Skeletal muscle cell (primary cell): ENCODE measurements at regions not wholly inside any gene's neighbourhood (a gene's known extent, or its start where the extent isn't known, plus 50 kb on each side); places are given as distances from the start of the nearest gene placed in this dataset.
"Not testable (repeated sequence)": the region's sequence is repeated elsewhere in the genome, so short reads cannot be mapped to it uniquely, and the experiment has no call there.

Experiments used
- DNase-seq: peaks from one replicate; pipeline ENCODE4 v3.0.0-alpha.2; 2010; ENCODE audit warnings: low read depth
- H3K4me3 ChIP-seq: 2 replicates; pipeline ENCODE4 v1.5.1; 2011; ENCODE audit warnings: low read depth, mild to moderate bottlenecking, control low read depth, low read length, moderate library complexity

GRCh38 chr5:174444479-174445188, 279.7 kb upstream of the MSX2 start:
- no peak for DNase-seq
- no peak overlapping the region for H3K4me3 ChIP-seq

DNA sequence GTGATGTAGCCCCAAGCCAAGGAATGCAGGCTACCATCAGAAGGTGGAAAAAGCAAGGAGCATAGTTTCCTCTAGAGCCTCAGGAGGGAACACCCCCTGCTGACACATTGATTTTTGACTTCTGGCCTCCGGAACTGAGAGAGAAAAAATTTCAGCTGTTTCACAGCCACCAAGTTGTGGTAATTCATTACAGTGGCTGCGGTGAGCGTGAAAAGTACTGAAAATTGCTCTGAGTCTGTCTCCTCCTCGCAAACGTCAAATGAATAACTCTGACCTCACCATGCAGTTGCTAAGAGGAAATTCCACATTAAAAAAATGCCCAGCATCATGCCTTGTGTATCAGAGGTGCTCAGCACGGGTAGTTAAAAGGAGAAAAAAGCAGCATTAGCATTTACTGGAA, 277.9 kb upstream of the MSX2 start:
- no peak for DNase-seq
- no peak overlapping the region for H3K4me3 ChIP-seq

DNA sequence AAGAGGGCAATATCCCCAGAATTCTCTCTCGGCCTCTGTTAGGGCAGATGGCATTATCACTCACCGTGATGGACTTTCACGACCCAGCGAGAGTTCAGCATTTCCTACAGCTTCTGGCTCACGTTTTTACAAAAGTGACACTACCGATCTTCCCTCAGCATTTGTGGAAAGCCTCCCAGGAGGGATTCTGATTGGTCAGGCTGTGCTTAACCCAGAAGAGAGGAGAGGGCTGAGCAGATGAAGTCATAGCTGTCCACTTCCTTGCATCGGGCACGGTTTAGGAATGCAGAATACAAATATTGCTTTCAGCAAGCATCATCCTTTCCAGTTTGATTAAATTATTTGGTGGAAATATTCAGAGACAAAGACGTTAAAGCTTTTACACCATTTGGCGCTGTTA, 277.4 kb upstream of the MSX2 start:
- no peak overlapping the region for H3K4me3 ChIP-seq
- DNase-seq = no peak

DNA sequence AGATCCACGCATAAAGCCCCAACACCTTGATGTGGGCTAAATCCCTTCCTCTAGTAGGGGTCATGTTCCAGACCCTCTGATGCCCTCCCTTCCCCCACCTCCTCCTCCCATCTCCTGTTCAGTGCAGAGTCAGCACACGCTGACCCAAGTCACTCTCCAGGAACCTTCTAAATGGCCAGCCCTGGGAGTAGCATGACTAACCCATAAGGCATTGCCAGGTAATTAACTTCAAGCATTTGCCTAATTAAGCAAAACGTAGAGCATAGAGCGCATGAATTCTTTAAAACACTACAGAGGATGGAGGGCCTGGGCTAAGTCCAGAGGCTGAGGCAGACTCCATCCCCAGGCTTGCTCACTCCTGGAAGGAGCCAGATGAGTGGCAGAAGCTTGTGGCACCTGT, 276.3 kb upstream of the MSX2 start:
- no peak overlapping the region for H3K4me3 ChIP-seq
- DNase-seq = no peak

DNA sequence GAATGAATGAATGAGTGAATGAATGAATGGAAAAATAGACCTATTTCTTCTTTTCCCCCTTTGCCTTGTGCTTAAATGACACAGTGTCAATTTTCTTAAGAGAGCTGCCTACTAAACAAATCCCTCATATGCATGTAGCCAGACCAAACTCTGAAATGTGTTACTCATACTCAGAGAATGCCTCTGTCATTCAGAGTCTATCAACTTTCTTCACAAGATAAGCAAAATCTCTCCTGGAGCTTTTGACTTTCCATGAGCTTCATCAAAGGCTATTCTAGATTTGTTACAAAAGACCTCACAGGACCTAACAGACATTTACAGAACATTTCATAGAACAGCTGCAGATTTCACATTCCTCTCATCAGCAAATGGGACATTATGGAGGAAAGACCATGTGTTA, 275.7 kb upstream of the MSX2 start:
- no peak overlapping the region for H3K4me3 ChIP-seq
- DNase-seq = no peak

- no peak overlapping the region for H3K4me3 ChIP-seq
Observed at GRCh38 chr5:174453690-174454089, 270.7 kb upstream of the MSX2 start.

GRCh38 chr5:174454464-174454863, 269.9 kb upstream of the MSX2 start:
- H3K4me3 ChIP-seq = no peak overlapping the region
- DNase-seq = no peak

More at GRCh38 chr5:174453690-174454089, 270.7 kb upstream of the MSX2 start:
- no peak for DNase-seq

DNA sequence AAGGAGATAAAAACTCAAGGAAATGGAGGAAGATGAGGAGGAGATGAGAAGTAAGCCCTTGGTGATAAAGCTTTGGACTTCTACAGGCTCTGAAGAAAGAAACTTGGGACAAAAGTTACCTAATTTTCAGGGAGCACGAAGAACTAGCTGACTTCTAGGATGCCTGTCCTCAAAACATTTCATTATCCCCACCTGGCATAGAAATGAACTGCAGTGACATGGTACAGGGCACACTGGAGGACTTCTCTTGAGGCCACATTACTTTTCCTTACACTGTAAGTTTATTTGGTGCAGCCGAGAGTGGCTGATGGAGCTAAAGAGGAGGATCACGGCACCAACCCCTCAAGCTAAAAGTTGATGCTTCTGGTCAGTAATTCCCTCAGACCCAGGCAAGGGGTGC, 269.5 kb upstream of the MSX2 start:
- H3K4me3 ChIP-seq = no peak overlapping the region
- no peak for DNase-seq

GRCh38 chr5:174455301-174455700, 269.1 kb upstream of the MSX2 start:
- H3K4me3 ChIP-seq = no peak overlapping the region
- DNase-seq = no peak

DNA sequence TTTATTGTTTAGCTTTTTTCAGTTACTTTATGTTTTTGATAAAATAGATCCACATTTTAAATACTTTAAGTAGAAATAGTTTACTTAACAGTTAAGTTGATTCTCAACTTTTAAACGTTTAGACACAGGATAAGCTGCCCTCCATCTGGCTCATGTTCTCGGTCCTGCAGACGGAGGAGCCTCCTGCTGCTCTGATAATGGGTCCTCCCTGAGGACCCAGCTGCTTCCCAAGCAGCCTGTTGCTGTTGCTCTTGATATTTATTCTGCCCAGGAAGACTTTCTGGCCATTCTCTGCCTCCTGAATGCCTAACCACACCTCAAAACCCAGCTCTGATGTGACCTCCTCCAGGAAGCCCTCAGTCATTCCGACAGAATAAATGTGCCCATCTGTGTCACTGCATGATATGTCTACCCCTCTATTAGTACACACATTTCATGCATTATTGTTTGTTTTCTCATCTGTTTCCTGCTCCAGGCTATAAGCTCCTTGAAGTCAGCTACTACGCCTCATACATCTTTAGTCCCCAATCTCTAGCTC, 267.2 kb upstream of the MSX2 start:
- DNase-seq = no peak
- H3K4me3 ChIP-seq = no peak overlapping the region

GRCh38 chr5:174459071-174459702, 265.2 kb upstream of the MSX2 start:
- no peak overlapping the region for H3K4me3 ChIP-seq
- no peak for DNase-seq

- H3K4me3 ChIP-seq = no peak overlapping the region
- DNase-seq = no peak
Observed at GRCh38 chr5:174459832-174460448, 264.4 kb upstream of the MSX2 start.

- H3K4me3 ChIP-seq = no peak overlapping the region
- DNase-seq = no peak
Observed at GRCh38 chr5:174462129-174462528, 262.3 kb upstream of the MSX2 start.

DNA sequence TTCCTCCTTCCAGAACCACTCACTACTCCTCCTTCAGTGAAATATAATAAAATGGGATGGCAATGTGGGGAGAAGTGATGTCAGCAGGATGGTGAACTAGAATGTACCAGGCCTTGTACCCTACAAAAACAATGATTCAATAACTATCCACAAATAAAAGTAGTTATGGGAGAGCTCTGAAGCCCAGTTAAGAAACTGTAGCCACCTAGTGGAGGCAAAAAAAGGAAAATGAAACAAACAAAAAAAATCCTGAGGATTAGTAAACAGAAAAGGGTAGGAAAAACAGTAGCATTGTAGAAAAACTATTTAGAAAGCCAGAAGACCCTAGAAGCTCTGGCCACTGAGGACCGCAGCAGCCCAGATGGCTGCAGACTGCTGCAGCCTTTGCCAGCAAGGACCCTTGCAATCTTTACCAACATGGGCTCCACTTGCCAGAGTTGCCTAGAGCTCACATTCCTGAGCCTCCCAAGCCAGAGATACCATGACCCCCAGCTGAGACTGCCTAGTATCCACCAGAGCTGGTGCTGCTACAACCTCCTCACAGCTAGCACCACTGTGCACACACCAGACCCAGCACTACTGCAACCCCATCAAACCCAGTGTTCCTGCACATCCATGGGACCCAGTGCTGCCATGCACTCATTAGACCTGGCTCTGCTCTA, 259.7 kb upstream of the MSX2 start:
- no peak for DNase-seq

GRCh38 chr5:174471528-174471927, 252.9 kb upstream of the MSX2 start:
- DNase-seq, H3K4me3 ChIP-seq: not testable (repeated sequence)

More for the DNA sequence above, 259.7 kb upstream of the MSX2 start:
- no peak overlapping the region for H3K4me3 ChIP-seq

DNA sequence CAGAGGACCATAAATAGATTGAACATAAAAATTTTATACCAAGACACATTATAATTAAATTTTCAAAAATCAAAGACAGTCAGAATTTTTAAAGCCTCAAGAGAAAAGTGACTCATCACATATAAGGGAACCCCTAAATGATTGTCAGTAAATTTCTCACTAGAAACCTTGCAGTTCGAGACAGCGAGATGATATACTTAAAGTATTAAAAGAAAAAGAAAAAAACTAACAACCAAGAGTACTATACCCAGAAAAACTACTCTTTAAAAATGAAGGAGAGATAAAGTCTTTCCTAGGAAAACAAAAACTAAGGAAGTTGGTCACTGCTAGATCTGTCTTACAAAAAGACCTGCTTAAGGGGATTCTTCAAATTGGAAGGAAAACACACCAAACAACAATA, 251.4 kb upstream of the MSX2 start:
- no peak for DNase-seq
- H3K4me3 ChIP-seq = no peak overlapping the region

- DNase-seq, H3K4me3 ChIP-seq: not testable (repeated sequence)
Observed at GRCh38 chr5:174476001-174476400, 248.4 kb upstream of the MSX2 start.

GRCh38 chr5:174479325-174479724, 245.1 kb upstream of the MSX2 start:
- DNase-seq = no peak
- H3K4me3 ChIP-seq = no peak overlapping the region

DNA sequence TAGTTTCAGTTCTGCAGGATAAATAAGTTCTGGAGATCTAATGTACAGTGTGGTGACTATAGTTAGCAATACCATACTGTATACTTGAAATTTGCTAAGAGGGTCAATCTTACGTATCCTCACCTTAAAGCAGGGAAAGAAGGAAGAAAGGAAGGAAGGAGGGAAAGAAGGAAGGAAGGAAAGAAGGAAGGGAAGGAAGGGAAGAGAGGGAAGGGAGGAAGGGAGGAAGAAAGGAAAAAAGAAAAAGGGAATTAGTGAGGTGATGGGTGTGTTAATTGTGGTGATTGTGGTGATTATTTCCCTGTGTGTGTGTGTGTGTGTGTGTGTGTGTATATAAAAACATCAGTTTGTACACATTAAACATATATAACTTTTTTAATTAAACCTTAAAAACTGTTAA, 242.6 kb upstream of the MSX2 start:
- no peak for DNase-seq
- H3K4me3 ChIP-seq = no peak overlapping the region

- H3K4me3 ChIP-seq = no peak overlapping the region
- DNase-seq = no peak
Observed at GRCh38 chr5:174482607-174483024, 241.8 kb upstream of the MSX2 start.
